ENCODE measurements at regions not wholly inside any gene's neighbourhood (a gene's known extent, or its start where the extent isn't known, plus 50 kb on each side); places are given as distances from the start of the nearest gene placed in this dataset.

DNA sequence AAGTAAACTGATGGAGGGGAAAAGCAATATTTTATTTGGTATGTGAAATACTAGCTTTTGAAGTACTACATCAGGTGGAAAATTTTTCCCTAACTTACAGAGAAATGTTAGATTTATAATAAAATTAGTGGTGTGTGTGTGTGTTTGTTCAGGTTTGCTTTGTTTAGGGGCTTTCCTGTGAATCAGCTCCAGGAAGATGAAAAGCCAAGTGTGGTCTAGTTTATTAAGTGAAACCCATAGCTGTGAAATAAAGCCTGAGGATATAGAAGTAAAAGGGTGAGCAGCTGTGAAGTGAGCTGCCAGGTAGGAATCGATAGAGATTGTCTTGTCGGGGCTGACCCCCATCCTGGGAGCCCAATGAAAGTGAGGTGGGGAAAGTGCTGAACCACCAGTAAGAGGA lies 347.6 kb upstream of the IMPG1 start:
- Histone ChIP-seq H3K27ac (ENCODE audit: extremely low read length, insufficient read depth, low read length) (no peak overlapping the region), H3K4me2 (ENCODE audit: low read depth, low read length) (no peak overlapping the region), H3K9ac (ENCODE audit: insufficient read depth, low read depth, low read length) (no peak overlapping the region), H3K36me3 (replicated peaks in 1 of 2; ENCODE audit: control insufficient read depth in 1 of 2, insufficient read depth in 2 of 2, low read length in 2 of 2) (no peaks in the 10 kb centered on the region), H2AFZ (ENCODE audit: low read length) (no peak overlapping the region), H3K4me1 (ENCODE audit: insufficient read depth, low read length) (no peaks in the 10 kb centered on the region), H3K9me3 (ENCODE audit: low read length) (no peaks in the 10 kb centered on the region), H3K27me3 (ENCODE audit: control insufficient read depth in 1 of 2, insufficient read depth in 2 of 2, low read length in 2 of 2) (no peaks in the 10 kb centered on the region), H3K79me2 (ENCODE audit: insufficient read depth, low read length) (no peaks in the 10 kb centered on the region), H4K20me1 (ENCODE audit: insufficient read depth, low read length) (no peaks in the 10 kb centered on the region), H3K4me3 (replicated peaks in 1 of 3; ENCODE audit: insufficient read depth in 1 of 3, low read depth in 2 of 3, low read length in 3 of 3) (no peak overlapping the region)
- in situ Hi-C loops (cut with HindIII; ENCODE audit: extremely low pct_ligation_motif_present, low pct_unique_long_range_greater_than_20kb): no loop called here
- FAIRE-seq (no peak), ATAC-seq (no peak), DNase-seq (ENCODE audit: low spot score) (no peak)
- WGBS (ENCODE audit: low lambda C conversion rate): 68% methylated on average over 2 of the region's 2 CpGs
- CTCF ChIA-PET (ENCODE audit: low intra/inter-chr PET ratio, low total read pairs): no interaction called here
- intact Hi-C loops (cut with micrococcal nuclease; ENCODE audit: unreplicated experiment): no loop called here
- BruUV-seq (replicated peaks): no TSS peak
- TF ChIP-seq RELA (CRISPR knock-in tag; IDR thresholded peaks at IDR 0.05) (no peak), ZNF660 (CRISPR knock-in tag; IDR thresholded peaks at IDR 0.05; ENCODE audit: borderline replicate concordance, low read depth) (no peak), NFRKB (IDR thresholded peaks at IDR 0.05) (no peak), SRSF9 (IDR thresholded peaks at IDR 0.05; ENCODE audit: borderline replicate concordance, insufficient read depth, low read depth, low read length, poor library complexity, severe bottlenecking) (no peak), ZMAT5 (CRISPR knock-in tag; IDR thresholded peaks at IDR 0.05; ENCODE audit: borderline replicate concordance, low read depth) (no peak), ZNF225 (CRISPR knock-in tag; IDR thresholded peaks at IDR 0.05) (no peak), ZSCAN29 (CRISPR knock-in tag; conservative IDR thresholded peaks at IDR 0.05) (no peak), CENPT (CRISPR knock-in tag; IDR thresholded peaks at IDR 0.05; ENCODE audit: low read depth) (no peak), ZNF24 (IDR thresholded peaks at IDR 0.05) (no peak), ZNF747 (CRISPR knock-in tag; IDR thresholded peaks at IDR 0.05; ENCODE audit: borderline replicate concordance) (no peak), ARID2 (CRISPR knock-in tag; IDR thresholded peaks at IDR 0.05; ENCODE audit: borderline replicate concordance) (no peak), NFYC (CRISPR knock-in tag; IDR thresholded peaks at IDR 0.05) (no peak), TCF12 (IDR thresholded peaks at IDR 0.05) (no peak), TCF12 (CRISPR knock-in tag; IDR thresholded peaks at IDR 0.05) (no peak), CREB1 (IDR thresholded peaks at IDR 0.05) (no peak), CREB1 (CRISPR knock-in tag; IDR thresholded peaks at IDR 0.05) (no peak), ESRRA (CRISPR knock-in tag; IDR thresholded peaks at IDR 0.05; ENCODE audit: low read depth) (no peak), RFX3 (CRISPR knock-in tag; IDR thresholded peaks at IDR 0.05) (no peak)
- TF ChIP-seq, protein P1, sequence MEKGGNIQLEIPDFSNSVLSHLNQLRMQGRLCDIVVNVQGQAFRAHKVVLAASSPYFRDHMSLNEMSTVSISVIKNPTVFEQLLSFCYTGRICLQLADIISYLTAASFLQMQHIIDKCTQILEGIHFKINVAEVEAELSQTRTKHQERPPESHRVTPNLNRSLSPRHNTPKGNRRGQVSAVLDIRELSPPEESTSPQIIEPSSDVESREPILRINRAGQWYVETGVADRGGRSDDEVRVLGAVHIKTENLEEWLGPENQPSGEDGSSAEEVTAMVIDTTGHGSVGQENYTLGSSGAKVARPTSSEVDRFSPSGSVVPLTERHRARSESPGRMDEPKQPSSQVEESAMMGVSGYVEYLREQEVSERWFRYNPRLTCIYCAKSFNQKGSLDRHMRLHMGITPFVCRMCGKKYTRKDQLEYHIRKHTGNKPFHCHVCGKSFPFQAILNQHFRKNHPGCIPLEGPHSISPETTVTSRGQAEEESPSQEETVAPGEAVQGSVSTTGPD (CRISPR knock-in tag; IDR thresholded peaks at IDR 0.05): no peak
- TF ChIP-seq, protein P2, sequence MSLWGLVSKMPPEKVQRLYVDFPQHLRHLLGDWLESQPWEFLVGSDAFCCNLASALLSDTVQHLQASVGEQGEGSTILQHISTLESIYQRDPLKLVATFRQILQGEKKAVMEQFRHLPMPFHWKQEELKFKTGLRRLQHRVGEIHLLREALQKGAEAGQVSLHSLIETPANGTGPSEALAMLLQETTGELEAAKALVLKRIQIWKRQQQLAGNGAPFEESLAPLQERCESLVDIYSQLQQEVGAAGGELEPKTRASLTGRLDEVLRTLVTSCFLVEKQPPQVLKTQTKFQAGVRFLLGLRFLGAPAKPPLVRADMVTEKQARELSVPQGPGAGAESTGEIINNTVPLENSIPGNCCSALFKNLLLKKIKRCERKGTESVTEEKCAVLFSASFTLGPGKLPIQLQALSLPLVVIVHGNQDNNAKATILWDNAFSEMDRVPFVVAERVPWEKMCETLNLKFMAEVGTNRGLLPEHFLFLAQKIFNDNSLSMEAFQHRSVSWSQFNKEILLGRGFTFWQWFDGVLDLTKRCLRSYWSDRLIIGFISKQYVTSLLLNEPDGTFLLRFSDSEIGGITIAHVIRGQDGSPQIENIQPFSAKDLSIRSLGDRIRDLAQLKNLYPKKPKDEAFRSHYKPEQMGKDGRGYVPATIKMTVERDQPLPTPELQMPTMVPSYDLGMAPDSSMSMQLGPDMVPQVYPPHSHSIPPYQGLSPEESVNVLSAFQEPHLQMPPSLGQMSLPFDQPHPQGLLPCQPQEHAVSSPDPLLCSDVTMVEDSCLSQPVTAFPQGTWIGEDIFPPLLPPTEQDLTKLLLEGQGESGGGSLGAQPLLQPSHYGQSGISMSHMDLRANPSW (CRISPR knock-in tag; IDR thresholded peaks at IDR 0.05; ENCODE audit: borderline replicate concordance): no peak
- POLR2A ChIA-PET: no interaction called here

Data from HepG2 (cell line).